Right lobe of liver (tissue), 6 donors: ENCODE measurements at regions not wholly inside any gene's neighbourhood (a gene's known extent, or its start where the extent isn't known, plus 50 kb on each side); places are given as distances from the start of the nearest gene placed in this dataset.

ENCODE experiments used
- ATAC-seq, 4 donors: fragments of 200-7000 bp; cut with Tn5 transposase; one replicate each; pipeline ENCODE4 v1.9.1; 2020; ENCODE audit warnings: mild to moderate bottlenecking in 4 of 4, moderate library complexity in 4 of 4
- DNase-seq, 3 donors: peaks; one replicate each; pipeline ENCODE4 v3.0.0-alpha.2; 2020
- H3K27ac ChIP-seq, 3 donors: fragments of 200-600 bp; one replicate each; pipeline ENCODE4 v1.8.0; 2022
- H3K27me3 ChIP-seq, 2 donors: fragments of 200-600 bp; one replicate each; pipeline ENCODE4 v1.8.0; 2022
- H3K36me3 ChIP-seq, 4 donors: fragments of 200-600 bp; sonication (generic) in 1 of 4; one replicate each; pipeline versions ENCODE4 v1.5.1 to v1.8.0; 2017 to 2022; ENCODE audit warnings: control low read depth in 1 of 4
- H3K4me1 ChIP-seq, 4 donors: fragments of 200-600 bp; sonication (generic) in 1 of 4; one replicate each; pipeline versions ENCODE4 v1.5.1 to v1.8.0; 2017 to 2022; ENCODE audit warnings: control low read depth in 1 of 4
- H3K4me3 ChIP-seq, 3 donors: fragments of 200-600 bp; one replicate each; pipeline ENCODE4 v1.8.0; 2022
- H3K9me3 ChIP-seq, 4 donors: fragments of 200-600 bp; sonication (generic) in 1 of 4; one replicate each; pipeline versions ENCODE4 v1.5.1 to v1.8.0; 2017 to 2022; ENCODE audit warnings: control low read depth in 1 of 4
- CTCF ChIP-seq, 4 donors: fragments of 200-600 bp in 3 of 4; fragments of 450-650 bp in 1 of 4; IDR thresholded peaks; one replicate each; pipeline versions ENCODE4 v1.5.1 to v1.8.0; 2016 to 2022; ENCODE audit warnings: antibody characterized with exemption in 4 of 4, mild to moderate bottlenecking in 2 of 4
- POLR2A ChIP-seq: fragments of 450-650 bp; IDR thresholded peaks from one replicate; pipeline ENCODE4 v1.6.1; 2017; ENCODE audit warnings: antibody characterized with exemption, mild to moderate bottlenecking
- WGBS: methylation state at CpG from one replicate; pipeline ENCODE4 v1.1.6; 2018; ENCODE audit warnings: low coverage, low lambda C conversion rate; ENCODE audit not compliant: insufficient coverage; ENCODE audit errors: missing lambda C conversion rate; 5-methylcytosine and 5-hydroxymethylcytosine counted together
- intact Hi-C, 2 donors: fragments of 100-400 bp; cut with DNase I; formaldehyde crosslinking; loops; one replicate each; pipeline versions ENCODE4 v1.11.2 to v1.14.1; 2022
- donor health status: DM: no; HTN: yes; CAD: no.
- donor health status: DM: no; HTN: no; CAD: no.
- donor health status: DM: no; HTN: no; CAD: no.
- donor health status: DM: no; HTN: yes; CAD: no.
- donor health status: DM: no; HTN: yes; CAD: no.

GRCh38 chr16:26344976-26345375 is 653.2 kb downstream of the HS3ST4 start:
- Histone ChIP-seq H3K4me1 (no peaks in the 10 kb centered on the region), H3K9me3 (no peaks in the 10 kb centered on the region), H3K4me3 (no peak overlapping the region), H3K27ac (no peak overlapping the region), H3K36me3 (no peaks in the 10 kb centered on the region), H3K27me3 (no peaks in the 10 kb centered on the region)
- no peak for TF ChIP-seq CTCF (IDR thresholded peaks at IDR 0.05)
- no peak for TF ChIP-seq POLR2A
- intact Hi-C loops: no loop called here
- no peak for DNase-seq
- ATAC-seq: no peak
- WGBS: 65% methylated on average over 5 of the region's 5 CpGs

DNA sequence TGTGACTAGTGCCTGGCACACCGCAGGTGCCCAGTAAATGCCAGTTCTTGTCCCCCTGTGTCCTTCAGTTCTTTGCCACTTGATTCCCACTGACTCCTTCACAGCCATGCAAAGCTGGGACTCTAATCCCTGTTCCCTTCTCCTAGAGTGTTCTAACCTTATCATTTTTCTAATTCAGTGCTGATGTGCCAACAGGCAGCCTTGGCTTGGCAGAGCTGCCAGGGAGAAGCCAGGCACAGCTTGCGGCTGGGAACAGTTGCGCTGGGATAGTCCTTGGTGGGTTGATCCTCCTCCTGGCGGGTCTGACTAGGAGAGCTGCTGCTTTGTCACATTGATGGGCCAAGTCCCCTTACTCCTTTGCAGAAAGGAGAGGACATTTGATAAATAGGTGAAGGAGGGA is 654.2 kb downstream of the HS3ST4 start:
- Histone ChIP-seq H3K27ac (no peak overlapping the region), H3K9me3 (no peaks in the 10 kb centered on the region), H3K27me3 (no peaks in the 10 kb centered on the region), H3K4me1 (no peaks in the 10 kb centered on the region), H3K4me3 (no peak overlapping the region), H3K36me3 (no peaks in the 10 kb centered on the region)
- TF ChIP-seq CTCF (IDR thresholded peaks at IDR 0.05) (no peak), POLR2A (no peak)
- ATAC-seq (no peak), DNase-seq (no peak)
- WGBS: 46% methylated on average over 4 of the region's 4 CpGs
- intact Hi-C loops: no loop called here

GRCh38 chr16:26348095-26348494 is 656.3 kb downstream of the HS3ST4 start:
- Histone ChIP-seq H3K4me1 (no peaks in the 10 kb centered on the region), H3K4me3 (no peak overlapping the region), H3K9me3 (no peaks in the 10 kb centered on the region), H3K27ac (no peak overlapping the region), H3K27me3 (no peaks in the 10 kb centered on the region), H3K36me3 (no peaks in the 10 kb centered on the region)
- 84% methylated on average over 3 of the region's 10 CpGs for WGBS
- intact Hi-C loops: no loop called here
- DNase-seq: no peak
- no peak for TF ChIP-seq POLR2A
- TF ChIP-seq CTCF (IDR thresholded peaks at IDR 0.05): no peak
- ATAC-seq: no peak

GRCh38 chr16:26360867-26361266 is 669.1 kb downstream of the HS3ST4 start:
- DNase-seq (no peak), ATAC-seq (no peak)
- no peak overlapping the region for H3K27ac ChIP-seq
- H3K4me1 ChIP-seq: no peaks in the 10 kb centered on the region
- intact Hi-C loops: no loop called here
- no peak for TF ChIP-seq POLR2A
- TF ChIP-seq CTCF (IDR thresholded peaks at IDR 0.05): no peak
- no peaks in the 10 kb centered on the region for H3K36me3 ChIP-seq
- no peaks in the 10 kb centered on the region for H3K27me3 ChIP-seq
- WGBS: 65% methylated on average over 4 of the region's 4 CpGs
- H3K9me3 ChIP-seq: no peaks in the 10 kb centered on the region
- no peak overlapping the region for H3K4me3 ChIP-seq

DNA sequence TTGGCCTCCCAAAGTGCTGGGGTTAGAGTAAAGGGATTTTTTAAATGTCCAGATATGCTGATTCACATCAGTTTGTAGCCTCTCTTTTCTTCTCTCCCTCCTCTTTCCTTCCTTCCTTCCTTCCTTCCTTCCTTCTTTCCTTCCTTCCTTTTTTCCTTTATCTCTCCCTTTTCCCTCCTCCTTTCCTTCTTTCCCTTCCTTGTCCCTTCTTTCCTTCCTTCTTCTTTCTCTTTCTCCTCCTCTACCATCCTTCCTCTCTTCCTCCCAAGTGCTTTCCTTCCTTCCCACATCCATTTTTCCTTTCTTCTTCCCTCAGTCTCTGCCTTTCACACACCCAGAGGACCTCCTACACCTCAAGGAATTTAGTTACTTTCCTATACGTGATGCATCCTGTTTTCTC is 671.8 kb downstream of the HS3ST4 start:
- ATAC-seq (no peak), DNase-seq (no peak)
- 13% methylated on average over 1 of the region's 1 CpG for WGBS
- no peaks in the 10 kb centered on the region for H3K4me1 ChIP-seq
- no peaks in the 10 kb centered on the region for H3K36me3 ChIP-seq
- no peak overlapping the region for H3K27ac ChIP-seq
- H3K27me3 ChIP-seq: no peaks in the 10 kb centered on the region
- H3K9me3 ChIP-seq: no peaks in the 10 kb centered on the region
- intact Hi-C loops: no loop called here
- no peak overlapping the region for H3K4me3 ChIP-seq
- TF ChIP-seq POLR2A (no peak), CTCF (IDR thresholded peaks at IDR 0.05) (no peak)
